ENCODE measurements at regions not wholly inside any gene's neighbourhood (a gene's known extent, or its start where the extent isn't known, plus 50 kb on each side); places are given as distances from the start of the nearest gene placed in this dataset.

DNA sequence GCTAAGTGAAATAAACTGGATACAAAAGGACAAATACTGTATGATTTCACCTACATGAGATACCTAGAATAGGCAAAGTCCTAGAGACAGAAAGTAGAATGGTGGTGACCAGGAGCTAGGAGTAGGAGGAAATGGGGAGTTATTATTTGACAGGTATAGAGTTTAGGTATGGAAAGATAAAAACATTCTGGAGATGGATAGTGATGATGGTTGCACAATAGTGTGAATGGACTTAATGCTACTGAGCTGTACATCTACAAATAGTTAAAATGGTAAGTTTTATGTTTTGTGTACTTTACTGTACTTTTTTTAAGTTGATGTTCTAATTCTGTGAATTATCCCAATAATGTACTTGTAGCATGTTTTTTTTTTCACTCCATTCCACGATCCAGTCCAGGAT is 59.5 kb upstream of the RALGPS2 start:
- TF ChIP-seq, protein P1, sequence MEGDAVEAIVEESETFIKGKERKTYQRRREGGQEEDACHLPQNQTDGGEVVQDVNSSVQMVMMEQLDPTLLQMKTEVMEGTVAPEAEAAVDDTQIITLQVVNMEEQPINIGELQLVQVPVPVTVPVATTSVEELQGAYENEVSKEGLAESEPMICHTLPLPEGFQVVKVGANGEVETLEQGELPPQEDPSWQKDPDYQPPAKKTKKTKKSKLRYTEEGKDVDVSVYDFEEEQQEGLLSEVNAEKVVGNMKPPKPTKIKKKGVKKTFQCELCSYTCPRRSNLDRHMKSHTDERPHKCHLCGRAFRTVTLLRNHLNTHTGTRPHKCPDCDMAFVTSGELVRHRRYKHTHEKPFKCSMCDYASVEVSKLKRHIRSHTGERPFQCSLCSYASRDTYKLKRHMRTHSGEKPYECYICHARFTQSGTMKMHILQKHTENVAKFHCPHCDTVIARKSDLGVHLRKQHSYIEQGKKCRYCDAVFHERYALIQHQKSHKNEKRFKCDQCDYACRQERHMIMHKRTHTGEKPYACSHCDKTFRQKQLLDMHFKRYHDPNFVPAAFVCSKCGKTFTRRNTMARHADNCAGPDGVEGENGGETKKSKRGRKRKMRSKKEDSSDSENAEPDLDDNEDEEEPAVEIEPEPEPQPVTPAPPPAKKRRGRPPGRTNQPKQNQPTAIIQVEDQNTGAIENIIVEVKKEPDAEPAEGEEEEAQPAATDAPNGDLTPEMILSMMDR (IDR thresholded peaks at IDR 0.05), result no peak
- no peak for TF ChIP-seq EZH2 (IDR thresholded peaks at IDR 0.05)
